AG10803 (cell line): ENCODE measurements at regions not wholly inside any gene's neighbourhood (a gene's known extent, or its start where the extent isn't known, plus 50 kb on each side); places are given as distances from the start of the nearest gene placed in this dataset.

Experiments used
- DNase-seq: peaks from one replicate; pipeline ENCODE4 v3.0.0; 2010; ENCODE audit warnings: low read depth
- H3K4me3 ChIP-seq: 2 replicates; pipeline ENCODE4 v1.5.1; 2011; ENCODE audit warnings: mild to moderate bottlenecking, low read length, control low read depth
- CTCF ChIP-seq: conservative IDR thresholded peaks from 2 replicates; pipeline ENCODE4 v1.5.1; 2011; ENCODE audit warnings: mild to moderate bottlenecking, low read length, control low read depth, inconsistent platforms

DNA sequence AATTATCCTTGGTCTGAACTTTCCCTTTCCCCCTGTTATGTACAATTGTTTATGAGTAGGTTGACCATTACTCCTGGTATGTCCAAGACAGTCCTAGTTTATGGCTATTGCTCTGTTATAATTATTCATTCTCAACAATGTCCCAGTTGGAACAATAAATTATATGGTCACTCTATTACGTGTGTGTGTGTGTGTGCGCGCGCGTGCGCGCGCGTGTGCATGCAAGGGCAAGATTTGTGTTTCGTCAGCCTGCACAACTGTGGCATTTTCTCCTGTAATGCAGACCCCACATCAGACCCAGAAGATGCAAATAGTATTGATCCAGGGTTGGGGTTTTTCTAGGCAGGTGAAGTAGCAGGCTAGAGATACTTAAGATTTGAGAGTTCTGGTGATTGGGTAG, 88.4 kb downstream of the ESM1 start:
- DNase-seq, result no peak
- no peak overlapping the region for H3K4me3 ChIP-seq
- TF ChIP-seq CTCF, result no peak

DNA sequence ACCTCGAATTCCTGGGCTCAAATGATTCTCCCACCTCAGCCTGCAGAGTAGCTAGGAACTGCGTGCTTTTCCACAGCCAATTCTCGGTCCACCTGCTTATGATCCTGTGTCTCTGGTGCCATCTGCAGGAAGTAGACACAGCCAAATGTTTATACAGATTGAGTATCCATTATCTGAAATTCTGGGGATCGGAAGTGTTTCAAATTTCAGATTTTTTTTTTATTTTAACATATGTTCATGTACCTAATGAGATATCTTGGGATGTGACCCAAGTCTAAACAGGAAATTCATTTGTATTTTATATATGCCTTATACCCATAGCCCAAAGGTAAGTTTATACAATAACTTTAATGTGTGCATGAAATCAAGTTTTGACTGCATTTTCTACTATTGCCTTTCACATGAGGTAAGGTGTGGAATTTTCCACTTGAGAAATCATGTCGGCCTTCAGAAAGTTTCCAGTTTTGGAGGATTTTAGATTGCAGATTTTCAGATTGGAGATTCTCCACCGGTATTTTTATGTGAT, 89.5 kb downstream of the ESM1 start:
- peak; percentile 77 for TF ChIP-seq CTCF
- H3K4me3 ChIP-seq, result no peak overlapping the region
- DNase-seq, result peak; percentile 74

DNA sequence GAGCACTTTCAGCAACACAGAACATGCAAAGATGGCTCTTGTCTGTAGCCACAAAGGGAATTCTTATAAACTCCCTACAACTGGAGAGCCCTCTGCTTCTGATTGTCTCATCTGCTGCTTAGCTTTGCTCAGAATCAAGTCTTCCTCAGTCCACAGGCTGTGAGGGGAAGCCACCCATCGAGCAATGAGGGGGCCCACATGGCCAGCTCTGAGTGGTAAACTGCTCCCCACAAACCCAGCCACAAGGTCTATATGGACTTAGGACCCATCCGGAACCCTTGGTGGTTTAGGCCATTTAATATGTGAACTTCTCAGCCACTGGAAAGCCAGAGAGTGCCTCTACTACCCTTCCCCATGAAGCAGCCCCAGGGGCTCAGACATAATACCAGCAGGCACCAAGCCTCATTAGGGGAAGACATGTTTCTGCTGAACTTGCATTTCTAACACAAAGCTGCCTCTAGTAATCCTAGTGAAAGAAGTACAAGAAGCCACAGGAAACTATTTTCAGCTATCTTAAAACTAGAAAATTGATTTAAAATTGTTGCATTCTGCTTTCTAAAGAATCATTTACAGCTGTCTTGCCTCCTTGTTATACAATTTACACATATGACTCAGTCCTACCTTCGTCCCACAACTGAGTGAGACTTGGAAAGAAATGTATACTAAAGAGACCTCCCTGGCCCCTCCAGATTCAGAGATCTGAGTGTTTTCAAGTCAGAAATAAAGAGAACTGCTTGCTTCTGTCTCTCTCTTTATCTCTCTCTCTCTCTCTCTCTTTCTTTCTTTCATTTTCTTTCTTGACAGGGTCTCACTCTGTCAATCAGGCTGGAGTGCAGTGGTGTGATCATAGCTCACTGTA, 90.2 kb downstream of the ESM1 start:
- H3K4me3 ChIP-seq, result no peak overlapping the region
- no peak for TF ChIP-seq CTCF
- DNase-seq, result no peak

DNA sequence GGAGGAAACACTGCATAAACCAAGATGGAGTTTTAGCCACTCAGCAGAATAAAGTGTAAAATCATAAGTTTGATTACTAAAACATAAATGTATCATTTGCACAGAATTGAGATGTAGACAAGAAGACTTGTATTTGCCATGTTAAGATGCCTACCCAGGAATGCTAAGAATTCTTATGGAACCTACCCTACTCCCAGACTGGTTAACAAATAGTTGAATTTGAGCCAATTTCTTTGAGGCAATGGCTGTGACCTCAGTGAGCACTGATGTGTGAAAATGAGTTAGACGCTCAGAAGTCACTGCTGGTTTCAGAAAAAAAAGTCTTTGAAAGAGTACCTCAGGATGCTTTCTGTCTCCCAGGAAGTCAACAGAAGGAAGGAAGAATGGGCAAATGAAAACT, 95.6 kb downstream of the ESM1 start:
- DNase-seq, result peak; percentile 94
- no peak for TF ChIP-seq CTCF
- no peak overlapping the region for H3K4me3 ChIP-seq

GRCh38 chr5:54887663-54888062, 97.7 kb downstream of the ESM1 start:
- no peak overlapping the region for H3K4me3 ChIP-seq
- no peak for DNase-seq
- TF ChIP-seq CTCF, result no peak

DNA sequence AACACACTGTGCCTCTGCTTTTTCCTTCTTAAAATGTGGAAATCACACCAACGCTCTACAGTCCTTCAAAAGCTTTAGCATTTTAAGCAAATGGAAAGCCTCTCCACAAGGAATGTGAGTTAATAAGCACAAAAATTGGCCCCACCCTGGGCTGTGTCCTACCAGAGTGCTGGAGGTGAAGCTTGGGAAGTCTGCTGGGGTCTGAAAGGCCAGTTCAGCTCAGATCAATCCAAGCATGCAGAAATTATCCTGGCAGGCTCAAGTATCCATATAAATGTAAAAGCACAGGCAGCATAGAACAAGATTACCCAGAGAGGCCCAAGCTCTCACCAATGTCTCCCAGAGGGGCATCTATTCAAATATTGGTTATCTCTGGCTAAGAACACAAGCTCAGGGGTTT, 98.5 kb downstream of the ESM1 start:
- DNase-seq, result no peak

More for the DNA sequence above, 98.5 kb downstream of the ESM1 start:
- H3K4me3 ChIP-seq, result no peak overlapping the region
- no peak for TF ChIP-seq CTCF
